HepG2 (cell line): ENCODE measurements at regions not wholly inside any gene's neighbourhood (a gene's known extent, or its start where the extent isn't known, plus 50 kb on each side); places are given as distances from the start of the nearest gene placed in this dataset.
A peak's percentile ranks its signal among the peaks of the same experiment; 100 is the strongest.

Experiments used
- CC2D1A ChIP-seq: sonication (generic); formaldehyde crosslinking; IDR thresholded peaks from 2 replicates; pipeline ENCODE4 v1.8.1; 2023; ENCODE audit warnings: mild to moderate bottlenecking, missing genetic modification reagents
- CHD2 ChIP-seq: IDR thresholded peaks from 2 replicates; pipeline ENCODE4 v1.6.1; 2011; ENCODE audit warnings: low read depth, low read length, improper control_type of control experiment
- FOXM1 ChIP-seq: sonication (generic); formaldehyde crosslinking; IDR thresholded peaks from 2 replicates; pipeline ENCODE4 v1.5.0; 2020; ENCODE audit warnings: missing genetic modification reagents
- HNRNPH1 ChIP-seq: fragments of 200-400 bp; formaldehyde crosslinking; optimal IDR thresholded peaks from 2 replicates; pipeline ENCODE3; 2017; ENCODE audit warnings: mild to moderate bottlenecking, low read depth, low read length
- KDM5B ChIP-seq: sonication (generic); formaldehyde crosslinking; IDR thresholded peaks from 2 replicates; pipeline ENCODE4 v1.4.0; 2020; ENCODE audit warnings: missing genetic modification reagents, mild to moderate bottlenecking, borderline replicate concordance
- KLF16 ChIP-seq, 2 experiments: sonication (generic) in 1 of 2; formaldehyde crosslinking in 1 of 2; IDR thresholded peaks; 2 replicates each; pipeline versions ENCODE4 v1.6.1 to v1.8.0; 2016 to 2023; ENCODE audit warnings: missing genetic modification reagents in 2 of 2, missing compliant biosample characterization in 1 of 2
- SAFB2 ChIP-seq: sonication (generic); formaldehyde crosslinking; IDR thresholded peaks from 2 replicates; pipeline ENCODE4 v1.5.1; 2020; ENCODE audit warnings: missing genetic modification reagents, low read depth, mild to moderate bottlenecking, borderline replicate concordance
- SIX4 ChIP-seq: sonication (generic); formaldehyde crosslinking; IDR thresholded peaks from 2 replicates; pipeline ENCODE4 v1.4.0; 2020; ENCODE audit warnings: missing genetic modification reagents
- ZNF317 ChIP-seq: sonication (generic); formaldehyde crosslinking; IDR thresholded peaks from 2 replicates; pipeline ENCODE4 v1.5.0; 2020; ENCODE audit warnings: mild to moderate bottlenecking, missing genetic modification reagents
- ZNF333 ChIP-seq: sonication (generic); formaldehyde crosslinking; IDR thresholded peaks from 2 replicates; pipeline ENCODE4 v1.4.0; 2020; ENCODE audit warnings: mild to moderate bottlenecking, missing genetic modification reagents, borderline replicate concordance
- ZNF558 ChIP-seq: sonication (generic); formaldehyde crosslinking; IDR thresholded peaks from 2 replicates; pipeline ENCODE4 v1.9.0; 2022; ENCODE audit warnings: mild to moderate bottlenecking, missing genetic modification reagents, borderline replicate concordance
- TF ChIP-seq, protein P1 (sequence below): sonication (generic); formaldehyde crosslinking; IDR thresholded peaks from 2 replicates; pipeline ENCODE4 v1.8.1; 2023; ENCODE audit warnings: mild to moderate bottlenecking, inconsistent platforms, moderate library complexity, missing genetic modification reagents, borderline replicate concordance
- TF ChIP-seq, protein P2 (sequence below): sonication (generic); formaldehyde crosslinking; IDR thresholded peaks from 2 replicates; pipeline ENCODE4 v1.4.0; 2020; ENCODE audit warnings: mild to moderate bottlenecking, missing genetic modification reagents
- TF ChIP-seq, protein P3 (sequence below): IDR thresholded peaks from 2 replicates; pipeline ENCODE4 v1.6.1; 2016
- TF ChIP-seq, protein P4 (sequence below): sonication (generic); formaldehyde crosslinking; IDR thresholded peaks from 2 replicates; pipeline ENCODE4 v1.4.0; 2020; ENCODE audit warnings: mild to moderate bottlenecking, low read depth, missing genetic modification reagents
- TF ChIP-seq, protein P5 (sequence below): sonication (generic); formaldehyde crosslinking; IDR thresholded peaks from 2 replicates; pipeline ENCODE4 v1.5.0; 2020; ENCODE audit warnings: mild to moderate bottlenecking, missing genetic modification reagents
- TF ChIP-seq, protein P6 (sequence below): sonication (generic); formaldehyde crosslinking; IDR thresholded peaks from 2 replicates; pipeline ENCODE4 v1.5.0; 2020; ENCODE audit warnings: mild to moderate bottlenecking, missing genetic modification reagents

DNA sequence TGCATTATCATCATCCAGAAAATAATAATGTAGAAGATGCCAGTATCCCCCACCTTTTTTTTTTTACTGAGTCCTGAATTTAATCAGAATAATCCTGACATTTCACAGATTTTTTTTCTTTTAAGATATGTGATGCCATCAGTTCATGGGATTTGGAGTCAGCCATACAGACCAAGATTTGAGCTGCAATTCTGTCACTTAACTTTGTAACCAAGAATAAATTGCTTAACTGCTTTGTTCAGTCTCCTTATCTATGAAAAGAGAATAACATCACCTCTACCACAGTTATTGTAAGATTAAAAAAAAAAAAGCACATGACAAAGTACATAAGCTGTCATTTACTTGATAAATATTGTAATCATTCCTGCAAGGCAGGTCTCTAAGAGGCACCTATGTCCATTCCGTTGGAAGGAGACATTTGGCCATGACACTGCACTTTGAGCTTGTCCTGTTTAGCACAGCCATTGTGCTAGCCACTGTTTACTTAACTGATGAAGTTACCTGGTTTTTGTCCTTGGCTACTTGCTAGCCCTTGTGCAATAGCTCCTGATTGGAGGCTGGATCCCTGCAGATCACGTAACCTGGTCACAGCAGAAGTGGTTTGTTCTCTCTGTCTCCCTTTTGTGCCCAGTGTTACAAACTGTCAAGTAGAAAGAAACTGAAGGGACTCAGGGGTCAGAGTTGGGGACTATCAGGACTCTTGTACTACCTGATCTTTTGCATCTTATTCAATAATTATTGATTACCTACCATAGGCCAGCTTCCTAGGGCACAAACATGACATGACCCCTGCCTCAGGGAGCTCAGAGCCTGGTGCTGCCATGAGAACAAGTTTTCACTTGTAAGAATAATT is 306.0 kb downstream of the WDR72 start (continued):
- TF ChIP-seq, protein P1, sequence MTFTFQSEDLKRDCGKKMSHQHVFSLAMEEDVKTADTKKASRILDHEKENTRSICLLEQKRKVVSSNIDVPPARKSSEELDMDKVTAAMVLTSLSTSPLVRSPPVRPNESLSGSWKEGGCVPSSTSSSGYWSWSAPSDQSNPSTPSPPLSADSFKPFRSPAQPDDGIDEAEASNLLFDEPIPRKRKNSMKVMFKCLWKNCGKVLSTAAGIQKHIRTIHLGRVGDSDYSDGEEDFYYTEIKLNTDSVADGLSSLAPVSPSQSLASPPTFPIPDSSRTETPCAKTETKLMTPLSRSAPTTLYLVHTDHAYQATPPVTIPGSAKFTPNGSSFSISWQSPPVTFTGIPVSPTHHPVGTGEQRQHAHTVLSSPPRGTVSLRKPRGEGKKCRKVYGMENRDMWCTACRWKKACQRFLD, result no peak
- TF ChIP-seq KDM5B (CRISPR knock-in tag) (no peak), FOXM1 (CRISPR knock-in tag) (no peak), ZNF558 (CRISPR knock-in tag) (peak; percentile 85; the same call in 1 of the 2 replicates), ZNF333 (no peak), KLF16 (CRISPR knock-in tag; IDR thresholded peaks at IDR 0.05) (peak in 1 of 2 experiments; percentile 88; a peak in 2 of 4 replicates), HNRNPH1 (no peak), SAFB2 (CRISPR knock-in tag) (no peak), SIX4 (CRISPR knock-in tag) (peak; percentile 95), CHD2 (peak; percentile 14; the same call in 1 of the 2 replicates), ZNF317 (no peak; the same call in 1 of the 2 replicates), CC2D1A (CRISPR knock-in tag) (no peak)
- TF ChIP-seq, protein P2, sequence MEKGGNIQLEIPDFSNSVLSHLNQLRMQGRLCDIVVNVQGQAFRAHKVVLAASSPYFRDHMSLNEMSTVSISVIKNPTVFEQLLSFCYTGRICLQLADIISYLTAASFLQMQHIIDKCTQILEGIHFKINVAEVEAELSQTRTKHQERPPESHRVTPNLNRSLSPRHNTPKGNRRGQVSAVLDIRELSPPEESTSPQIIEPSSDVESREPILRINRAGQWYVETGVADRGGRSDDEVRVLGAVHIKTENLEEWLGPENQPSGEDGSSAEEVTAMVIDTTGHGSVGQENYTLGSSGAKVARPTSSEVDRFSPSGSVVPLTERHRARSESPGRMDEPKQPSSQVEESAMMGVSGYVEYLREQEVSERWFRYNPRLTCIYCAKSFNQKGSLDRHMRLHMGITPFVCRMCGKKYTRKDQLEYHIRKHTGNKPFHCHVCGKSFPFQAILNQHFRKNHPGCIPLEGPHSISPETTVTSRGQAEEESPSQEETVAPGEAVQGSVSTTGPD, result no peak
- TF ChIP-seq, protein P3, sequence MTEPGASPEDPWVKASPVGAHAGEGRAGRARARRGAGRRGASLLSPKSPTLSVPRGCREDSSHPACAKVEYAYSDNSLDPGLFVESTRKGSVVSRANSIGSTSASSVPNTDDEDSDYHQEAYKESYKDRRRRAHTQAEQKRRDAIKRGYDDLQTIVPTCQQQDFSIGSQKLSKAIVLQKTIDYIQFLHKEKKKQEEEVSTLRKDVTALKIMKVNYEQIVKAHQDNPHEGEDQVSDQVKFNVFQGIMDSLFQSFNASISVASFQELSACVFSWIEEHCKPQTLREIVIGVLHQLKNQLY, result peak; percentile 97
- TF ChIP-seq, protein P4, sequence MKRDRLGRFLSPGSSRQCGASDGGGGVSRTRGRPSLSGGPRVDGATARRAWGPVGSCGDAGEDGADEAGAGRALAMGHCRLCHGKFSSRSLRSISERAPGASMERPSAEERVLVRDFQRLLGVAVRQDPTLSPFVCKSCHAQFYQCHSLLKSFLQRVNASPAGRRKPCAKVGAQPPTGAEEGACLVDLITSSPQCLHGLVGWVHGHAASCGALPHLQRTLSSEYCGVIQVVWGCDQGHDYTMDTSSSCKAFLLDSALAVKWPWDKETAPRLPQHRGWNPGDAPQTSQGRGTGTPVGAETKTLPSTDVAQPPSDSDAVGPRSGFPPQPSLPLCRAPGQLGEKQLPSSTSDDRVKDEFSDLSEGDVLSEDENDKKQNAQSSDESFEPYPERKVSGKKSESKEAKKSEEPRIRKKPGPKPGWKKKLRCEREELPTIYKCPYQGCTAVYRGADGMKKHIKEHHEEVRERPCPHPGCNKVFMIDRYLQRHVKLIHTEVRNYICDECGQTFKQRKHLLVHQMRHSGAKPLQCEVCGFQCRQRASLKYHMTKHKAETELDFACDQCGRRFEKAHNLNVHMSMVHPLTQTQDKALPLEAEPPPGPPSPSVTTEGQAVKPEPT (CRISPR knock-in tag), result 0 out of 2 replicates have a peak, but pooled peaks have one; percentile 52
- TF ChIP-seq, protein P5, sequence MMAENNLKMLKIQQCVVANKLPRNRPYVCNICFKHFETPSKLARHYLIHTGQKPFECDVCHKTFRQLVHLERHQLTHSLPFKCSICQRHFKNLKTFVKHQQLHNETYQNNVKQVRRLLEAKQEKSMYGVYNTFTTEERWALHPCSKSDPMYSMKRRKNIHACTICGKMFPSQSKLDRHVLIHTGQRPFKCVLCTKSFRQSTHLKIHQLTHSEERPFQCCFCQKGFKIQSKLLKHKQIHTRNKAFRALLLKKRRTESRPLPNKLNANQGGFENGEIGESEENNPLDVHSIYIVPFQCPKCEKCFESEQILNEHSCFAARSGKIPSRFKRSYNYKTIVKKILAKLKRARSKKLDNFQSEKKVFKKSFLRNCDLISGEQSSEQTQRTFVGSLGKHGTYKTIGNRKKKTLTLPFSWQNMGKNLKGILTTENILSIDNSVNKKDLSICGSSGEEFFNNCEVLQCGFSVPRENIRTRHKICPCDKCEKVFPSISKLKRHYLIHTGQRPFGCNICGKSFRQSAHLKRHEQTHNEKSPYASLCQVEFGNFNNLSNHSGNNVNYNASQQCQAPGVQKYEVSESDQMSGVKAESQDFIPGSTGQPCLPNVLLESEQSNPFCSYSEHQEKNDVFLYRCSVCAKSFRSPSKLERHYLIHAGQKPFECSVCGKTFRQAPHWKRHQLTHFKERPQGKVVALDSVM, result peak; percentile 62
- TF ChIP-seq, protein P6, sequence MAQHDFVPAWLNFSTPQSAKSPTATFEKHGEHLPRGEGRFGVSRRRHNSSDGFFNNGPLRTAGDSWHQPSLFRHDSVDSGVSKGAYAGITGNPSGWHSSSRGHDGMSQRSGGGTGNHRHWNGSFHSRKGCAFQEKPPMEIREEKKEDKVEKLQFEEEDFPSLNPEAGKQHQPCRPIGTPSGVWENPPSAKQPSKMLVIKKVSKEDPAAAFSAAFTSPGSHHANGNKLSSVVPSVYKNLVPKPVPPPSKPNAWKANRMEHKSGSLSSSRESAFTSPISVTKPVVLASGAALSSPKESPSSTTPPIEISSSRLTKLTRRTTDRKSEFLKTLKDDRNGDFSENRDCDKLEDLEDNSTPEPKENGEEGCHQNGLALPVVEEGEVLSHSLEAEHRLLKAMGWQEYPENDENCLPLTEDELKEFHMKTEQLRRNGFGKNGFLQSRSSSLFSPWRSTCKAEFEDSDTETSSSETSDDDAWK (CRISPR knock-in tag), result no peak
